WTC11 (cell line): ENCODE measurements at regions not wholly inside any gene's neighbourhood (a gene's known extent, or its start where the extent isn't known, plus 50 kb on each side); places are given as distances from the start of the nearest gene placed in this dataset.
A peak's percentile ranks its signal among the peaks of the same experiment; 100 is the strongest.

Source experiments
- ATAC-seq: fragments of 200-7000 bp; cut with Tn5 transposase; 2 replicates; pipeline ENCODE4 v1.10.0; 2021; ENCODE audit warnings: mild to moderate bottlenecking, moderate library complexity
- CTCF ChIA-PET: fragments of 300-600 bp; sonication (Branson Sonifier 250); formaldehyde crosslinking; loops from one replicate; lab custom pipeline; 2021; ENCODE audit warnings: antibody characterized with exemption; lab: Charles Lee
- POLR2A ChIA-PET: fragments of 350-600 bp; sonication (Branson Sonifier 250); formaldehyde crosslinking; loops from one replicate; lab custom pipeline; 2021; ENCODE audit warnings: antibody characterized with exemption; lab: Charles Lee
- DNase-seq: peaks from one replicate; pipeline ENCODE4 v3.0.0; 2021; ENCODE audit warnings: low spot score
- H3K27ac Mint-ChIP-seq: 2 replicates; pipeline ENCODE4 v1.8.0; 2021; ENCODE audit warnings: mixed read lengths
- H3K27me3 Mint-ChIP-seq: 2 replicates; pipeline ENCODE4 v1.8.0; 2021; ENCODE audit warnings: low read depth, mild to moderate bottlenecking, moderate library complexity, mixed read lengths
- H3K36me3 Mint-ChIP-seq: 2 replicates; pipeline ENCODE4 v1.8.0; 2021; ENCODE audit warnings: mixed read lengths
- H3K4me1 Mint-ChIP-seq: 2 replicates; pipeline ENCODE4 v1.8.0; 2022; ENCODE audit warnings: mixed read lengths
- H3K4me3 Mint-ChIP-seq: 2 replicates; pipeline ENCODE4 v1.8.0; 2021; ENCODE audit warnings: mild to moderate bottlenecking, moderate library complexity, mixed read lengths
- H3K9me3 Mint-ChIP-seq: 2 replicates; pipeline ENCODE4 v1.8.0; 2021; ENCODE audit warnings: mixed read lengths
- CREB1 ChIP-seq: sonication (generic); formaldehyde crosslinking; IDR thresholded peaks from 2 replicates; pipeline ENCODE4 v1.8.0; 2023; ENCODE audit warnings: mild to moderate bottlenecking, missing genetic modification reagents
- CTCF ChIP-seq: fragments of 200-600 bp; IDR thresholded peaks from 2 replicates; pipeline ENCODE4 v1.8.0; 2022; ENCODE audit warnings: antibody characterized with exemption
- EMX1 ChIP-seq: fragments of 250-450 bp; sonication (Bioruptor Pico); IDR thresholded peaks from 2 replicates; pipeline ENCODE4 v1.8.0; 2021; ENCODE audit warnings: mild to moderate bottlenecking
- ESRRA ChIP-seq: sonication (generic); formaldehyde crosslinking; IDR thresholded peaks from 2 replicates; pipeline ENCODE4 v1.8.1; 2022; ENCODE audit warnings: mild to moderate bottlenecking, missing genetic modification reagents, borderline replicate concordance
- FOXK1 ChIP-seq: sonication (generic); formaldehyde crosslinking; IDR thresholded peaks from 2 replicates; pipeline ENCODE4 v1.8.0; 2022; ENCODE audit warnings: mild to moderate bottlenecking, moderate library complexity, missing genetic modification reagents
- NFATC4 ChIP-seq: fragments of 250-450 bp; sonication (Bioruptor Pico); IDR thresholded peaks from 2 replicates; pipeline ENCODE4 v1.9.0; 2021; ENCODE audit warnings: mild to moderate bottlenecking
- PREB ChIP-seq: sonication (generic); formaldehyde crosslinking; IDR thresholded peaks from 2 replicates; pipeline ENCODE4 v1.8.1; 2022; ENCODE audit warnings: mild to moderate bottlenecking, missing genetic modification reagents, moderate library complexity, borderline replicate concordance
- PRRX2 ChIP-seq: fragments of 250-450 bp; sonication (Bioruptor Pico); IDR thresholded peaks from 2 replicates; pipeline ENCODE4 v1.8.0; 2021; ENCODE audit warnings: mild to moderate bottlenecking
- SMAD4 ChIP-seq: sonication (generic); formaldehyde crosslinking; IDR thresholded peaks from 2 replicates; pipeline ENCODE4 v1.8.0; 2022; ENCODE audit warnings: mild to moderate bottlenecking, missing genetic modification reagents
- TCF7 ChIP-seq: sonication (generic); formaldehyde crosslinking; IDR thresholded peaks from 2 replicates; pipeline ENCODE4 v1.8.0; 2022; ENCODE audit warnings: mild to moderate bottlenecking, low read depth, missing genetic modification reagents, moderate library complexity
- ZNF416 ChIP-seq: fragments of 250-450 bp; sonication (Bioruptor Pico); IDR thresholded peaks from 2 replicates; pipeline ENCODE4 v1.9.0; 2021; ENCODE audit warnings: mild to moderate bottlenecking, inconsistent platforms
- TF ChIP-seq, protein P1 (sequence below): sonication (generic); formaldehyde crosslinking; IDR thresholded peaks from 2 replicates; pipeline ENCODE4 v1.8.1; 2022; ENCODE audit warnings: low read depth, mild to moderate bottlenecking, moderate library complexity, missing genetic modification reagents, borderline replicate concordance
- TF ChIP-seq, protein P2 (sequence below): sonication (generic); formaldehyde crosslinking; IDR thresholded peaks from 2 replicates; pipeline ENCODE4 v1.8.1; 2023; ENCODE audit warnings: mild to moderate bottlenecking, missing genetic modification reagents, borderline replicate concordance

GRCh38 chr5:33346534-33346933, 94.2 kb upstream of the TARS1 start:
- CTCF ChIA-PET, result no interaction called here
- Mint-ChIP-seq H3K27ac (no peak overlapping the region), H3K36me3 (no peaks in the 10 kb centered on the region), H3K9me3 (peaks cover 20% of the 10 kb centered on the region), H3K4me3 (no peak overlapping the region), H3K4me1 (no peaks in the 10 kb centered on the region), H3K27me3 (no peaks in the 10 kb centered on the region)
- ATAC-seq (no peak), DNase-seq (no peak)
- TF ChIP-seq EMX1 (CRISPR knock-in tag), result no peak
- TF ChIP-seq, protein P1, sequence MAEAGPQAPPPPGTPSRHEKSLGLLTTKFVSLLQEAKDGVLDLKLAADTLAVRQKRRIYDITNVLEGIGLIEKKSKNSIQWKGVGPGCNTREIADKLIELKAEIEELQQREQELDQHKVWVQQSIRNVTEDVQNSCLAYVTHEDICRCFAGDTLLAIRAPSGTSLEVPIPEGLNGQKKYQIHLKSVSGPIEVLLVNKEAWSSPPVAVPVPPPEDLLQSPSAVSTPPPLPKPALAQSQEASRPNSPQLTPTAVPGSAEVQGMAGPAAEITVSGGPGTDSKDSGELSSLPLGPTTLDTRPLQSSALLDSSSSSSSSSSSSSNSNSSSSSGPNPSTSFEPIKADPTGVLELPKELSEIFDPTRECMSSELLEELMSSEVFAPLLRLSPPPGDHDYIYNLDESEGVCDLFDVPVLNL (CRISPR knock-in tag), result no peak
- no peak for TF ChIP-seq TCF7 (CRISPR knock-in tag)
- no peak for TF ChIP-seq CREB1 (CRISPR knock-in tag)
- no peak for TF ChIP-seq ESRRA (CRISPR knock-in tag)
- POLR2A ChIA-PET, result no interaction called here

DNA sequence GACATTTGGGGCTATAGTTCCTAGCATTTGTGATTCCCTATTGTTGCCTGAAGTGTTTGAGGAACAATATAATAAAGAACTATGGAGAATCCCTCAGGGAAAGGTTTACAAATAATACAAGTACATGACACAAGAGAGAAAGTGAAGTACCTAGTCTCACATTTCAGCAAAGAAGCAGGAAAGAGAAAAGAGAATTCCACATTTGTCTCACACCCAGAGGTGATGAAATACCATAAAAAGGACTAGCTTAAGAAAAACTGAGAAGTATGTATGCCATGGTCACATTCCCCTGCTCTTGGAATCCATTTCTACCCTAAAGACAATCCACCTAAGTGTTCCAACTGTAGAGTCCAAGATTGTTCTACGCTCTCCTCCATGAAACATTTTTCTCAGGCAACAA, 79.0 kb upstream of the TARS1 start:
- H3K4me3 Mint-ChIP-seq, result no peak overlapping the region
- no peaks in the 10 kb centered on the region; the same call in 1 of the 2 replicates for H3K27me3 Mint-ChIP-seq
- H3K9me3 Mint-ChIP-seq, result peaks cover 30% of the 10 kb centered on the region
- no peak for DNase-seq
- POLR2A ChIA-PET, result no interaction called here
- no peak for ATAC-seq
- no peak for TF ChIP-seq CREB1 (CRISPR knock-in tag)
- no peak for TF ChIP-seq PRRX2 (CRISPR knock-in tag)
- H3K27ac Mint-ChIP-seq, result no peak overlapping the region
- H3K4me1 Mint-ChIP-seq, result peaks cover 6% of the 10 kb centered on the region
- CTCF ChIA-PET, result interaction anchor here (0.8 kb wide), 1 partner anchor 62 kb away, joined by 3 read pairs; no protein-coding TSS in a partner anchor
- peaks cover 15% of the 10 kb centered on the region for H3K36me3 Mint-ChIP-seq

- no peak overlapping the region for H3K27ac Mint-ChIP-seq
- no peak overlapping the region for H3K4me3 Mint-ChIP-seq
- H3K36me3 Mint-ChIP-seq, result peaks cover 15% of the 10 kb centered on the region
- peaks cover 30% of the 10 kb centered on the region for H3K9me3 Mint-ChIP-seq
- no peaks in the 10 kb centered on the region; the same call in none of the 2 replicates for H3K27me3 Mint-ChIP-seq
- DNase-seq (no peak), ATAC-seq (peak; percentile 55; the same call in 1 of the 2 replicates)
- CTCF ChIA-PET, result interaction anchor here (0.8 kb wide), 1 partner anchor 63 kb away, joined by 3 read pairs; no protein-coding TSS in a partner anchor
- TF ChIP-seq PREB, result no peak
- TF ChIP-seq, protein P2, sequence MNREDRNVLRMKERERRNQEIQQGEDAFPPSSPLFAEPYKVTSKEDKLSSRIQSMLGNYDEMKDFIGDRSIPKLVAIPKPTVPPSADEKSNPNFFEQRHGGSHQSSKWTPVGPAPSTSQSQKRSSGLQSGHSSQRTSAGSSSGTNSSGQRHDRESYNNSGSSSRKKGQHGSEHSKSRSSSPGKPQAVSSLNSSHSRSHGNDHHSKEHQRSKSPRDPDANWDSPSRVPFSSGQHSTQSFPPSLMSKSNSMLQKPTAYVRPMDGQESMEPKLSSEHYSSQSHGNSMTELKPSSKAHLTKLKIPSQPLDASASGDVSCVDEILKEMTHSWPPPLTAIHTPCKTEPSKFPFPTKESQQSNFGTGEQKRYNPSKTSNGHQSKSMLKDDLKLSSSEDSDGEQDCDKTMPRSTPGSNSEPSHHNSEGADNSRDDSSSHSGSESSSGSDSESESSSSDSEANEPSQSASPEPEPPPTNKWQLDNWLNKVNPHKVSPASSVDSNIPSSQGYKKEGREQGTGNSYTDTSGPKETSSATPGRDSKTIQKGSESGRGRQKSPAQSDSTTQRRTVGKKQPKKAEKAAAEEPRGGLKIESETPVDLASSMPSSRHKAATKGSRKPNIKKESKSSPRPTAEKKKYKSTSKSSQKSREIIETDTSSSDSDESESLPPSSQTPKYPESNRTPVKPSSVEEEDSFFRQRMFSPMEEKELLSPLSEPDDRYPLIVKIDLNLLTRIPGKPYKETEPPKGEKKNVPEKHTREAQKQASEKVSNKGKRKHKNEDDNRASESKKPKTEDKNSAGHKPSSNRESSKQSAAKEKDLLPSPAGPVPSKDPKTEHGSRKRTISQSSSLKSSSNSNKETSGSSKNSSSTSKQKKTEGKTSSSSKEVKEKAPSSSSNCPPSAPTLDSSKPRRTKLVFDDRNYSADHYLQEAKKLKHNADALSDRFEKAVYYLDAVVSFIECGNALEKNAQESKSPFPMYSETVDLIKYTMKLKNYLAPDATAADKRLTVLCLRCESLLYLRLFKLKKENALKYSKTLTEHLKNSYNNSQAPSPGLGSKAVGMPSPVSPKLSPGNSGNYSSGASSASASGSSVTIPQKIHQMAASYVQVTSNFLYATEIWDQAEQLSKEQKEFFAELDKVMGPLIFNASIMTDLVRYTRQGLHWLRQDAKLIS, result no peak
- no peak for TF ChIP-seq NFATC4 (CRISPR knock-in tag)
- H3K4me1 Mint-ChIP-seq, result peaks cover 6% of the 10 kb centered on the region
- POLR2A ChIA-PET, result no interaction called here
Measured at GRCh38 chr5:33362915-33363314, 77.8 kb upstream of the TARS1 start.

DNA sequence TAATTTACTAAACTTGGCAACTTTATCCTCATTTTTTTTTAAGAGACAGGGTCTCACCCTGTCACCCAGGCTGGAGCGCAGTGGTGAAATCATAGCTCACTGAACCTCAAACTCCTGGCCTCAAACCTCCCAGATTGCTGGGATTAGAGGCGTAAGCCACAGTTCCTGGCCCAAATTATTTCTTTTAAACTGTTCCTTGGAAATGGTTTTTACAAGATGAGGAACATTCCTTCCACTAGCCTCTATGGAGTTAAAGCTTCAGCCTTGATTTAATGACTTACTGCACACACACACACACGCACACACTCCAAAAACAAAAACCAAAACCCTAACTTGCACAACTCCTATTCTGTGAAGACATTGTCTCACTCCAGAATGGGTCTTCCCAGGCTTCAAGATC, 77.2 kb upstream of the TARS1 start:
- TF ChIP-seq FOXK1 (no peak), CTCF (no peak), SMAD4 (CRISPR knock-in tag) (no peak), ZNF416 (CRISPR knock-in tag) (no peak)
- TF ChIP-seq, all 79 proteins: peak for 0
- ATAC-seq, result no peak
- peaks cover 28% of the 10 kb centered on the region for H3K9me3 Mint-ChIP-seq
- H3K4me3 Mint-ChIP-seq, result no peak overlapping the region
- ChIA-PET CTCF (no interaction called here), POLR2A (no interaction called here)
- no peak overlapping the region for H3K27ac Mint-ChIP-seq
- H3K36me3 Mint-ChIP-seq, result peaks cover 15% of the 10 kb centered on the region
- peaks cover 6% of the 10 kb centered on the region for H3K4me1 Mint-ChIP-seq
- DNase-seq, result no peak
- no peaks in the 10 kb centered on the region; the same call in none of the 2 replicates for H3K27me3 Mint-ChIP-seq
